A549 (cell line): ENCODE measurements at regions not wholly inside any gene's neighbourhood (a gene's known extent, or its start where the extent isn't known, plus 50 kb on each side); places are given as distances from the start of the nearest gene placed in this dataset.

ENCODE experiments used
- CBX8 ChIP-seq: fragments of 200-600 bp; sonication (generic); IDR thresholded peaks from 2 replicates; pipeline ENCODE4 v1.6.1; 2016
- CHD2 ChIP-seq: fragments of 150-350 bp; IDR thresholded peaks from 2 replicates; pipeline ENCODE4 v1.6.1; 2014; ENCODE audit warnings: low read length; ENCODE audit not compliant: partially characterized antibody
- CTCF ChIP-seq: fragments of >200 bp; sonication (Bioruptor Twin); formaldehyde crosslinking; IDR thresholded peaks from 3 replicates; pipeline ENCODE4 v1.5.1; 2016
- ELK1 ChIP-seq: fragments of 150-350 bp; IDR thresholded peaks from 2 replicates; pipeline ENCODE4 v1.6.1; 2014; ENCODE audit warnings: low read depth, mild to moderate bottlenecking, low read length
- FOXS1 ChIP-seq: fragments of 250-450 bp; sonication (Bioruptor Pico); IDR thresholded peaks from 2 replicates; pipeline ENCODE4 v1.5.0; 2020; ENCODE audit warnings: mild to moderate bottlenecking, moderate library complexity
- HDAC2 ChIP-seq: fragments of 200-600 bp; sonication (generic); IDR thresholded peaks from 2 replicates; pipeline ENCODE4 v1.6.1; 2016
- MAX ChIP-seq: IDR thresholded peaks from 2 replicates; pipeline ENCODE4 v1.6.1; 2012
- NFE2L2 ChIP-seq: fragments of 150-350 bp; conservative IDR thresholded peaks from 2 replicates; pipeline ENCODE4 v1.6.1; 2014; ENCODE audit warnings: low read length
- POLR2A ChIP-seq: IDR thresholded peaks from 2 replicates; pipeline ENCODE4 v1.6.1; 2012; ENCODE audit warnings: mild to moderate bottlenecking, low read length
- RAD21 ChIP-seq, 2 experiments: fragments of >200 bp in 1 of 2; sonication (Bioruptor Twin) in 1 of 2; formaldehyde crosslinking in 1 of 2; IDR thresholded peaks in 1 of 2; conservative IDR thresholded peaks in 1 of 2; 2 replicates in 1 of 2; 3 replicates in 1 of 2; pipeline ENCODE4 v1.6.1; 2012 to 2018; ENCODE audit warnings: inconsistent platforms in 1 of 2
- REST ChIP-seq: fragments of 200-600 bp; sonication (generic); IDR thresholded peaks from 2 replicates; pipeline ENCODE4 v1.6.1; 2016; ENCODE audit warnings: antibody characterized with exemption, mild to moderate bottlenecking, moderate library complexity
- TP53 ChIP-seq: fragments of 250-450 bp; sonication (Bioruptor Pico); IDR thresholded peaks from 2 replicates; pipeline ENCODE4 v1.5.0; 2021; ENCODE audit warnings: mild to moderate bottlenecking, moderate library complexity
- USF2 ChIP-seq: fragments of 450-650 bp; IDR thresholded peaks from 2 replicates; pipeline ENCODE4 v1.6.1; 2014; ENCODE audit warnings: antibody characterized with exemption

GRCh38 chr4:74545448-74545847 lies 100.5 kb downstream of the AREG start:
- TF ChIP-seq HDAC2 (no peak), FOXS1 (CRISPR knock-in tag) (no peak), ELK1 (no peak), CTCF (no peak), REST (no peak), TP53 (CRISPR knock-in tag) (no peak), CHD2 (no peak), POLR2A (no peak), USF2 (no peak), MAX (no peak), NFE2L2 (no peak), CBX8 (no peak), RAD21 (conservative IDR thresholded peaks at IDR 0.05 in 1 of 2, IDR thresholded peaks at IDR 0.05 in 1 of 2) (no peak)
